Ascending aorta (tissue), 2 donors: ENCODE measurements at regions not wholly inside any gene's neighbourhood (a gene's known extent, or its start where the extent isn't known, plus 50 kb on each side); places are given as distances from the start of the nearest gene placed in this dataset.

Experiments
- DNase-seq, 2 donors: peaks; one replicate each; pipeline ENCODE4 v3.0.0-alpha.2; 2019; ENCODE audit warnings: low spot score in 2 of 2
- H3K27ac ChIP-seq, 2 donors: fragments of 200-600 bp; sonication (generic); one replicate each; pipeline ENCODE4 v1.5.1; 2016 to 2017; ENCODE audit warnings: mild to moderate bottlenecking in 1 of 2
- H3K27me3 ChIP-seq: fragments of 200-600 bp; sonication (generic); one replicate; pipeline ENCODE4 v1.5.1; 2017
- H3K36me3 ChIP-seq, 2 donors: fragments of 200-600 bp; sonication (generic); one replicate each; pipeline ENCODE4 v1.5.1; 2016
- H3K4me1 ChIP-seq, 2 donors: fragments of 200-600 bp; sonication (generic); one replicate each; pipeline ENCODE4 v1.5.1; 2016 to 2017; ENCODE audit warnings: mild to moderate bottlenecking in 1 of 2
- H3K4me3 ChIP-seq, 2 donors: fragments of 200-600 bp; sonication (generic); one replicate each; pipeline ENCODE4 v1.5.1; 2016 to 2017; ENCODE audit warnings: mild to moderate bottlenecking in 1 of 2
- H3K9me3 ChIP-seq, 2 donors: fragments of 200-600 bp; sonication (generic); one replicate each; pipeline ENCODE4 v1.5.1; 2016
- CTCF ChIP-seq, 3 experiments: fragments of 200-600 bp in 2 of 3; fragments of 450-650 bp in 1 of 3; sonication (generic) in 2 of 3; IDR thresholded peaks; one replicate each; pipeline ENCODE4 v1.5.1; 2016 to 2019; ENCODE audit warnings: antibody characterized with exemption in 3 of 3, mild to moderate bottlenecking in 1 of 3, moderate library complexity in 1 of 3
- intact Hi-C: fragments of 100-400 bp; cut with DNase I; formaldehyde crosslinking; loops from one replicate; pipeline ENCODE4 v1.15.1; 2023

GRCh38 chr16:52376676-52377280 lies 170.2 kb downstream of the TOX3 start:
- Histone ChIP-seq H3K9me3 (no peaks in the 10 kb centered on the region), H3K4me1 (no peaks in the 10 kb centered on the region), H3K27ac (no peak overlapping the region), H3K4me3 (no peak overlapping the region), H3K27me3 (no peaks in the 10 kb centered on the region), H3K36me3 (no peaks in the 10 kb centered on the region)
- no peak for DNase-seq
- no peak for TF ChIP-seq CTCF (IDR thresholded peaks at IDR 0.05)
- intact Hi-C loops, result no loop called here

- H3K36me3 ChIP-seq, result no peaks in the 10 kb centered on the region
- intact Hi-C loops, result no loop called here
- no peaks in the 10 kb centered on the region for H3K4me1 ChIP-seq
- H3K4me3 ChIP-seq, result no peak overlapping the region
- no peaks in the 10 kb centered on the region for H3K9me3 ChIP-seq
- DNase-seq, result no peak
- no peaks in the 10 kb centered on the region for H3K27me3 ChIP-seq
- TF ChIP-seq CTCF (IDR thresholded peaks at IDR 0.05), result no peak
- no peak overlapping the region for H3K27ac ChIP-seq
Measured at GRCh38 chr16:52372313-52372712, 174.6 kb downstream of the TOX3 start.

GRCh38 chr16:52368859-52369258 lies 178.1 kb downstream of the TOX3 start:
- TF ChIP-seq CTCF (IDR thresholded peaks at IDR 0.05), result no peak
- Histone ChIP-seq H3K4me3 (no peak overlapping the region), H3K27me3 (no peaks in the 10 kb centered on the region), H3K36me3 (no peaks in the 10 kb centered on the region), H3K4me1 (no peaks in the 10 kb centered on the region), H3K27ac (no peak overlapping the region), H3K9me3 (no peaks in the 10 kb centered on the region)
- no peak for DNase-seq
- intact Hi-C loops, result no loop called here

GRCh38 chr16:52367821-52368220 lies 179.1 kb downstream of the TOX3 start:
- H3K4me1 ChIP-seq, result no peaks in the 10 kb centered on the region
- DNase-seq, result no peak
- no peaks in the 10 kb centered on the region for H3K9me3 ChIP-seq
- H3K36me3 ChIP-seq, result no peaks in the 10 kb centered on the region
- no peak overlapping the region for H3K27ac ChIP-seq
- H3K27me3 ChIP-seq, result no peaks in the 10 kb centered on the region
- TF ChIP-seq CTCF (IDR thresholded peaks at IDR 0.05), result no peak
- intact Hi-C loops, result no loop called here
- H3K4me3 ChIP-seq, result no peak overlapping the region

- no peak for TF ChIP-seq CTCF (IDR thresholded peaks at IDR 0.05)
- H3K4me1 ChIP-seq, result no peaks in the 10 kb centered on the region
- H3K27ac ChIP-seq, result no peak overlapping the region
- H3K4me3 ChIP-seq, result no peak overlapping the region
- DNase-seq, result no peak
- H3K27me3 ChIP-seq, result no peaks in the 10 kb centered on the region
- intact Hi-C loops, result no loop called here
- no peaks in the 10 kb centered on the region for H3K9me3 ChIP-seq
- no peaks in the 10 kb centered on the region for H3K36me3 ChIP-seq
Measured at GRCh38 chr16:52366983-52367382, 180.0 kb downstream of the TOX3 start.

- no peaks in the 10 kb centered on the region for H3K27me3 ChIP-seq
- H3K4me3 ChIP-seq, result no peak overlapping the region
- no peak for TF ChIP-seq CTCF (IDR thresholded peaks at IDR 0.05)
- no peak for DNase-seq
- no peaks in the 10 kb centered on the region for H3K9me3 ChIP-seq
- no peaks in the 10 kb centered on the region for H3K4me1 ChIP-seq
- intact Hi-C loops, result no loop called here
- H3K27ac ChIP-seq, result no peak overlapping the region
- no peaks in the 10 kb centered on the region for H3K36me3 ChIP-seq
Measured at GRCh38 chr16:52364500-52364899, 182.4 kb downstream of the TOX3 start.
